GM12878 (cell line): ENCODE measurements at regions not wholly inside any gene's neighbourhood (a gene's known extent, or its start where the extent isn't known, plus 50 kb on each side); places are given as distances from the start of the nearest gene placed in this dataset.

ENCODE experiments used
- ATAC-seq: fragments of 200-7000 bp; cut with Tn5 transposase; 3 replicates; pipeline ENCODE4 v1.9.1; 2020; ENCODE audit warnings: mild to moderate bottlenecking, moderate library complexity
- BruUV-seq: library from RNA; stranded (reverse); fragments of 400-500 nt; replicated peaks from 2 replicates; lab custom pipeline; 2021; lab: Mats Ljungman, UMichigan
- CTCF ChIA-PET: fragments of 300-600 bp; sonication (Branson Sonifier 250); formaldehyde crosslinking; extraction: SDS; loops from one replicate; lab custom pipeline; 2021; ENCODE audit warnings: inconsistent platforms; lab: Yijun Ruan, JAX
- POLR2A ChIA-PET: fragments of 350-600 bp; formaldehyde crosslinking; extraction: SDS; loops from one replicate; lab custom pipeline; 2021; ENCODE audit warnings: inconsistent platforms; lab: Charles Lee
- RAD21 ChIA-PET: fragments of 300-600 bp; sonication (Branson Sonifier 250); formaldehyde crosslinking; loops from one replicate; lab custom pipeline; 2023; ENCODE audit warnings: antibody characterized with exemption; ENCODE audit not compliant: unreplicated experiment; lab: Charles Lee
- SMC1A ChIA-PET: fragments of 300-600 bp; sonication (Branson Sonifier 250); formaldehyde crosslinking; loops from one replicate; lab custom pipeline; 2023; ENCODE audit not compliant: unreplicated experiment, uncharacterized antibody; lab: Charles Lee
- DNase-seq: peaks from one replicate; pipeline ENCODE4 v3.0.0-alpha.2; 2011; ENCODE audit warnings: low read depth, low spot score
- FAIRE-seq: peaks from 3 replicates; lab custom pipeline; 2011; peaks lifted over from hg19 to GRCh38; lab: Jason Lieb, UNC
- H2AFZ ChIP-seq: 2 replicates; pipeline ENCODE4 v1.6.0; 2011; ENCODE audit warnings: low read depth, low read length, control low read depth; ENCODE audit not compliant: control insufficient read depth
- H3K27ac ChIP-seq: 2 replicates; pipeline ENCODE4 v1.5.1; 2011; ENCODE audit warnings: control low read depth; ENCODE audit not compliant: control insufficient read depth, insufficient read depth
- H3K27me3 ChIP-seq, 2 experiments: replicated peaks in 1 of 2; 2 replicates each; pipeline versions ENCODE4 v1.6.0 to v1.6.1; 2011; ENCODE audit warnings: low read length in 1 of 2; ENCODE audit not compliant: control insufficient read depth in 2 of 2, insufficient read depth in 2 of 2
- H3K36me3 ChIP-seq, 2 experiments: 2 replicates each; pipeline ENCODE4 v1.5.1; 2011; ENCODE audit warnings: low read length in 1 of 2; ENCODE audit not compliant: control insufficient read depth in 2 of 2, insufficient read depth in 2 of 2
- H3K4me1 ChIP-seq: 2 replicates; pipeline ENCODE4 v1.6.1; 2011; ENCODE audit warnings: mild to moderate bottlenecking, low read length, moderate library complexity, mixed read lengths; ENCODE audit not compliant: control insufficient read depth, insufficient read depth
- H3K4me2 ChIP-seq: 2 replicates; pipeline ENCODE4 v1.6.0; 2011; ENCODE audit warnings: control low read depth; ENCODE audit not compliant: control insufficient read depth, insufficient read depth
- H3K4me3 ChIP-seq: fragments of 200-600 bp; sonication (generic); 2 replicates; pipeline ENCODE4 v1.5.1; 2016
- H3K79me2 ChIP-seq: 2 replicates; pipeline ENCODE4 v1.6.0; 2011; ENCODE audit warnings: low read length; ENCODE audit not compliant: control insufficient read depth, insufficient read depth
- H3K9ac ChIP-seq: 2 replicates; pipeline ENCODE4 v1.8.0; 2011; ENCODE audit warnings: low read length, control low read depth, mixed read lengths; ENCODE audit not compliant: control insufficient read depth, insufficient read depth
- H3K9me3 ChIP-seq: replicated peaks from 3 replicates; pipeline ENCODE4 v1.5.1; 2011; ENCODE audit warnings: mild to moderate bottlenecking, low read length; ENCODE audit not compliant: control insufficient read depth, insufficient read depth
- H4K20me1 ChIP-seq: 2 replicates; pipeline ENCODE4 v1.6.0; 2011; ENCODE audit not compliant: control insufficient read depth, insufficient read depth
- ATF7 ChIP-seq: fragments of 450-650 bp; IDR thresholded peaks from 2 replicates; pipeline ENCODE4 v1.6.1; 2016; ENCODE audit warnings: low read depth, mild to moderate bottlenecking
- HDAC2 ChIP-seq: fragments of 200-600 bp; sonication (generic); IDR thresholded peaks from 2 replicates; pipeline ENCODE4 v1.6.1; 2017
- JUNB ChIP-seq: IDR thresholded peaks from 2 replicates; pipeline ENCODE4 v1.6.1; 2016; ENCODE audit warnings: antibody characterized with exemption, mild to moderate bottlenecking
- MEF2B ChIP-seq: fragments of 450-650 bp; IDR thresholded peaks from 2 replicates; pipeline ENCODE4 v1.6.1; 2018; ENCODE audit warnings: mild to moderate bottlenecking, moderate library complexity; ENCODE audit not compliant: partially characterized antibody, poor library complexity, severe bottlenecking
- NBN ChIP-seq: fragments of 450-650 bp; IDR thresholded peaks from 2 replicates; pipeline ENCODE4 v1.6.1; 2016
- PAX5 ChIP-seq: IDR thresholded peaks from 2 replicates; pipeline ENCODE4 v1.6.1; 2011; ENCODE audit warnings: low read depth, low read length, borderline replicate concordance
- POLR2AphosphoS2 ChIP-seq: IDR thresholded peaks from 2 replicates; pipeline ENCODE4 v1.6.1; 2011; ENCODE audit warnings: low read depth, mild to moderate bottlenecking, low read length, improper control_type of control experiment, moderate library complexity
- SKIL ChIP-seq: fragments of 450-650 bp; IDR thresholded peaks from 2 replicates; pipeline ENCODE4 v1.6.1; 2017; ENCODE audit warnings: mild to moderate bottlenecking, low read depth, inconsistent platforms; ENCODE audit not compliant: poor library complexity, severe bottlenecking
- SMARCA5 ChIP-seq: fragments of 450-650 bp; IDR thresholded peaks from 2 replicates; pipeline ENCODE4 v1.6.1; 2017; ENCODE audit warnings: mild to moderate bottlenecking
- SMC3 ChIP-seq: IDR thresholded peaks from 2 replicates; pipeline ENCODE4 v1.6.1; 2011; ENCODE audit warnings: low read length, improper control_type of control experiment, borderline replicate concordance
- ZBTB33 ChIP-seq: fragments of 450-650 bp; IDR thresholded peaks from 2 replicates; pipeline ENCODE4 v1.6.1; 2017; ENCODE audit warnings: mild to moderate bottlenecking
- ZNF217 ChIP-seq: fragments of 450-650 bp; IDR thresholded peaks from 2 replicates; pipeline ENCODE4 v1.6.1; 2017; ENCODE audit warnings: antibody characterized with exemption, mild to moderate bottlenecking
- ZNF24 ChIP-seq: fragments of 450-650 bp; IDR thresholded peaks from 2 replicates; pipeline ENCODE4 v1.6.1; 2017; ENCODE audit warnings: antibody characterized with exemption, mild to moderate bottlenecking
- WGBS: methylation state at CpG from one replicate; pipeline ENCODE4 v1.1.6; 2016; ENCODE audit warnings: low lambda C conversion rate; ENCODE audit not compliant: insufficient replicate concordance, insufficient coverage; ENCODE audit errors: missing lambda C conversion rate; 5-methylcytosine and 5-hydroxymethylcytosine counted together
- in situ Hi-C: fragments of 300-500 bp; cut with MboI; formaldehyde crosslinking; loops from 9 replicates; pipeline ENCODE4 v1.14.3; 2018; ENCODE audit warnings: mixed read lengths
- intact Hi-C: fragments of 100-400 bp; cut with micrococcal nuclease; formaldehyde crosslinking; loops from one replicate; pipeline ENCODE4 v1.14.2; 2022; ENCODE audit not compliant: unreplicated experiment
- TF ChIP-seq, protein P1 (sequence below): fragments of 450-650 bp; IDR thresholded peaks from 2 replicates; pipeline ENCODE4 v1.6.1; 2017; ENCODE audit warnings: borderline replicate concordance
- TF ChIP-seq, protein P2 (sequence below), 3 experiments: IDR thresholded peaks in 2 of 3; conservative IDR thresholded peaks in 1 of 3; 2 replicates each; pipeline ENCODE4 v1.5.1; 2011; ENCODE audit warnings: low read depth in 3 of 3, low read length in 3 of 3, mild to moderate bottlenecking in 3 of 3, control low read depth in 2 of 3, moderate library complexity in 2 of 3, inconsistent platforms in 1 of 3, mixed read lengths in 1 of 3; ENCODE audit not compliant: control insufficient read depth in 2 of 3, insufficient read depth in 1 of 3; ENCODE audit errors: extremely low read depth in 1 of 3

DNA sequence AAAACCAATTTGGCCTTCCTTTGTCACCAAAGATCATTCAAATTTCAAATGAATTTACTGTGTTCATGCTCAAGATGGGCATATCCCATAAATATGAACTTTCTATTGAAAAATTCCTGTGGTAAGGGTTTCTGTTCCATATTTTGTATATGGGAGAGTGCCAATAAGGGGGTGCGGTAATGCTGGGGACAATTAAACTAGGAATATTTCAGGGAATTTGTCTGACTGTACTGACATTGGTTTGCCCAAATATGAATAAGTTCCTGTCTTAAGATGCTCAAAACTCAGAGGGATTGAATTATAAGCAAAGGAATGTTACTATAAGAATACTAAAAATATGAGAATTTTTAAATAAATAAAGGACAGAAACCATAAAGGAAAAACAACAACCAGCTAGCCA, 553.0 kb upstream of the MARCKS start (continued):
- TF ChIP-seq, protein P1, sequence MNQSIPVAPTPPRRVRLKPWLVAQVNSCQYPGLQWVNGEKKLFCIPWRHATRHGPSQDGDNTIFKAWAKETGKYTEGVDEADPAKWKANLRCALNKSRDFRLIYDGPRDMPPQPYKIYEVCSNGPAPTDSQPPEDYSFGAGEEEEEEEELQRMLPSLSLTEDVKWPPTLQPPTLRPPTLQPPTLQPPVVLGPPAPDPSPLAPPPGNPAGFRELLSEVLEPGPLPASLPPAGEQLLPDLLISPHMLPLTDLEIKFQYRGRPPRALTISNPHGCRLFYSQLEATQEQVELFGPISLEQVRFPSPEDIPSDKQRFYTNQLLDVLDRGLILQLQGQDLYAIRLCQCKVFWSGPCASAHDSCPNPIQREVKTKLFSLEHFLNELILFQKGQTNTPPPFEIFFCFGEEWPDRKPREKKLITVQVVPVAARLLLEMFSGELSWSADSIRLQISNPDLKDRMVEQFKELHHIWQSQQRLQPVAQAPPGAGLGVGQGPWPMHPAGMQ: no peak
- no peak for TF ChIP-seq SMC3

DNA sequence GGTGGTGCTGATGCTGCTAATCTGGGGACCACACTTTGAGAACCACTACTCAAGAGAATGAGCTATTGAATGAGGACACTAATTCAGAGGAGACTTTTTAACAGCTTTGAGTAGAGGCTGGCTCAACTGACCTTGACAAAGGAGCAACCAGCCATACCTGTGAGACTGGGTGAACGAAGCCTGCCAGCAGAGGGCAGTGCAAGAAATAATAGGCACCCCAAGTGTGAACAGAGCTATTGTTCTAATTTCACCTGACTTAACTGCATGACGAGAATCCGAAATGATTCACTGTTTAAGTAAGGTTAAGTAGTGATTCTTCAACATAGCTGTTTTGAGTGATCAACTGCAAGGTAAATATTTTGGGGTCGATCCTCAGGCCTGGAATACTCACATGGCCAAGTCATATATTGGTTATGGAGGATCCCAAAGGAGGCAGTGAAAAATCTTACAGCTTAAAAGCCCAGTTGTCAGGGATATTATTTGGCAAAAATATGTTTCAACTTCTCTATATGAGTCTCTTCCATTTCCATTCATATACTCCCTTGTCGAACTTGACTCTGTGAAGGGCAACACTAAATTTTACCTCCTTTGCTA, 550.5 kb upstream of the MARCKS start:
- RAD21 ChIA-PET: interaction anchor here (0.7 to 2.1 kb wide), 42 partner anchors 9 to 602 kb away, joined by 3 to 37 read pairs (median 5); no protein-coding TSS in a partner anchor
- Histone ChIP-seq H3K9ac (no peak overlapping the region), H3K9me3 (no peaks in the 10 kb centered on the region), H3K36me3 (no peaks in the 10 kb centered on the region), H3K4me3 (no peak overlapping the region), H2AFZ (peak overlapping the region; percentile 20), H3K27ac (no peak overlapping the region), H4K20me1 (no peaks in the 10 kb centered on the region), H3K4me1 (no peaks in the 10 kb centered on the region), H3K79me2 (no peaks in the 10 kb centered on the region), H3K27me3 (no peaks in the 10 kb centered on the region), H3K4me2 (no peak overlapping the region)
- SMC1A ChIA-PET: interaction anchor here (0.6 to 4.8 kb wide), 57 partner anchors 9 to 616 kb away, joined by 3 to 52 read pairs (median 4); no protein-coding TSS in a partner anchor
- ATAC-seq (peak; percentile 100), DNase-seq (peak; percentile 57), FAIRE-seq (peak; percentile 80)
- BruUV-seq: no TSS peak
- 42% methylated on average over 5 of the region's 5 CpGs for WGBS
- POLR2A ChIA-PET: interaction anchor here (1.0 to 1.6 kb wide), 3 partner anchors 345 to 552 kb away, joined by 3 to 10 read pairs (median 10); no protein-coding TSS in a partner anchor
- CTCF ChIA-PET: interaction anchor here (0.6 to 4.9 kb wide), 73 partner anchors 9 to 759 kb away, joined by 3 to 90 read pairs (median 4); no protein-coding TSS in a partner anchor
- intact Hi-C loops: loop anchor here (1.0 to 5.0 kb wide), 7 partner anchors 76 to 603 kb away; no protein-coding TSS in a partner anchor
- in situ Hi-C loops: loop anchor here (5.0 kb wide), 2 partner anchors 326 to 551 kb away; partner anchors contain the start of gene MARCKS
- TF ChIP-seq PAX5: 0 out of 2 replicates have a peak, but pooled peaks have one; percentile 10
- TF ChIP-seq ZNF217: no peak
- TF ChIP-seq HDAC2: no peak
- TF ChIP-seq JUNB: 0 out of 2 replicates have a peak, but pooled peaks have one; percentile 10
- TF ChIP-seq NBN: peak; percentile 27; the same call in 1 of the 2 replicates
- no peak for TF ChIP-seq MEF2B
- peak; percentile 58 for TF ChIP-seq SKIL
- no peak for TF ChIP-seq ZBTB33
- 0 out of 2 replicates have a peak, but pooled peaks have one; percentile 19 for TF ChIP-seq ZNF24
- peak; percentile 60; the same call in 1 of the 2 replicates for TF ChIP-seq SMARCA5
- TF ChIP-seq, protein P2, sequence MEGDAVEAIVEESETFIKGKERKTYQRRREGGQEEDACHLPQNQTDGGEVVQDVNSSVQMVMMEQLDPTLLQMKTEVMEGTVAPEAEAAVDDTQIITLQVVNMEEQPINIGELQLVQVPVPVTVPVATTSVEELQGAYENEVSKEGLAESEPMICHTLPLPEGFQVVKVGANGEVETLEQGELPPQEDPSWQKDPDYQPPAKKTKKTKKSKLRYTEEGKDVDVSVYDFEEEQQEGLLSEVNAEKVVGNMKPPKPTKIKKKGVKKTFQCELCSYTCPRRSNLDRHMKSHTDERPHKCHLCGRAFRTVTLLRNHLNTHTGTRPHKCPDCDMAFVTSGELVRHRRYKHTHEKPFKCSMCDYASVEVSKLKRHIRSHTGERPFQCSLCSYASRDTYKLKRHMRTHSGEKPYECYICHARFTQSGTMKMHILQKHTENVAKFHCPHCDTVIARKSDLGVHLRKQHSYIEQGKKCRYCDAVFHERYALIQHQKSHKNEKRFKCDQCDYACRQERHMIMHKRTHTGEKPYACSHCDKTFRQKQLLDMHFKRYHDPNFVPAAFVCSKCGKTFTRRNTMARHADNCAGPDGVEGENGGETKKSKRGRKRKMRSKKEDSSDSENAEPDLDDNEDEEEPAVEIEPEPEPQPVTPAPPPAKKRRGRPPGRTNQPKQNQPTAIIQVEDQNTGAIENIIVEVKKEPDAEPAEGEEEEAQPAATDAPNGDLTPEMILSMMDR (IDR thresholded peaks at IDR 0.05 in 2 of 3, conservative IDR thresholded peaks at IDR 0.05 in 1 of 3; ENCODE audit: control insufficient read depth in 2 of 3, extremely low read depth in 1 of 3, insufficient read depth in 1 of 3, low read depth in 3 of 3, low read length in 3 of 3): peak; percentile 79 to 83 (median 81)
- peak; percentile 35; the same call in 1 of the 2 replicates for TF ChIP-seq ATF7
- TF ChIP-seq POLR2AphosphoS2: no peak
